Activated CD8-positive, alpha-beta memory T cell treated with anti-CD3 and anti-CD28 coated beads, Interleukin-2, amount 50 U/mL, for 4 hours (primary cell): ENCODE measurements at regions not wholly inside any gene's neighbourhood (a gene's known extent, or its start where the extent isn't known, plus 50 kb on each side); places are given as distances from the start of the nearest gene placed in this dataset.

Experiments
- DNase-seq: peaks from one replicate; pipeline ENCODE4 v3.0.0-alpha.2; 2020

- DNase-seq = no peak
Observed at GRCh38 chr19:30890033-30890432, 459.2 kb downstream of the TSHZ3 start.

- no peak for DNase-seq
Observed at GRCh38 chr19:30888937-30889336, 460.3 kb downstream of the TSHZ3 start.

- DNase-seq = no peak
Observed at GRCh38 chr19:30887042-30887441, 462.2 kb downstream of the TSHZ3 start.

GRCh38 chr19:30886222-30886621, 463.0 kb downstream of the TSHZ3 start:
- no peak for DNase-seq

- DNase-seq = no peak
Observed at GRCh38 chr19:30884146-30884812, 465.0 kb downstream of the TSHZ3 start.

GRCh38 chr19:30883071-30883470, 466.2 kb downstream of the TSHZ3 start:
- no peak for DNase-seq

- DNase-seq = no peak
Observed at GRCh38 chr19:30882411-30883005, 466.7 kb downstream of the TSHZ3 start.

GRCh38 chr19:30881930-30882329, 467.3 kb downstream of the TSHZ3 start:
- no peak for DNase-seq

GRCh38 chr19:30881281-30881680, 468.0 kb downstream of the TSHZ3 start:
- no peak for DNase-seq

- no peak for DNase-seq
Observed at GRCh38 chr19:30880551-30880950, 468.7 kb downstream of the TSHZ3 start.

- no peak for DNase-seq
Observed at GRCh38 chr19:30880151-30880550, 469.1 kb downstream of the TSHZ3 start.

GRCh38 chr19:30879736-30880135, 469.5 kb downstream of the TSHZ3 start:
- no peak for DNase-seq

GRCh38 chr19:30879225-30879624, 470.0 kb downstream of the TSHZ3 start:
- DNase-seq = no peak

GRCh38 chr19:30878495-30878894, 470.7 kb downstream of the TSHZ3 start:
- no peak for DNase-seq

- no peak for DNase-seq
Observed at GRCh38 chr19:30877661-30878113, 471.5 kb downstream of the TSHZ3 start.

GRCh38 chr19:30873691-30874090, 475.5 kb downstream of the TSHZ3 start:
- no peak for DNase-seq

- no peak for DNase-seq
Observed at GRCh38 chr19:30873003-30873402, 476.2 kb downstream of the TSHZ3 start.

GRCh38 chr19:30871979-30872378, 477.3 kb downstream of the TSHZ3 start:
- no peak for DNase-seq

- DNase-seq = no peak
Observed at GRCh38 chr19:30870876-30871275, 478.4 kb downstream of the TSHZ3 start.

GRCh38 chr19:30865511-30865910, 483.7 kb downstream of the TSHZ3 start:
- DNase-seq = no peak

- no peak for DNase-seq
Observed at GRCh38 chr19:30864391-30865215, 484.6 kb downstream of the TSHZ3 start.

- no peak for DNase-seq
Observed at GRCh38 chr19:30862876-30863275, 486.4 kb downstream of the TSHZ3 start.

GRCh38 chr19:30861919-30862318, 487.3 kb downstream of the TSHZ3 start:
- DNase-seq = no peak

- no peak for DNase-seq
Observed at GRCh38 chr19:30857966-30858490, 485.8 kb downstream of the ZNF536 start.
